Mucosa of descending colon (tissue), 3 donors: ENCODE measurements at regions not wholly inside any gene's neighbourhood (a gene's known extent, or its start where the extent isn't known, plus 50 kb on each side); places are given as distances from the start of the nearest gene placed in this dataset.

Experiments
- ATAC-seq: fragments of 200-7000 bp; cut with Tn5 transposase; one replicate; pipeline ENCODE4 v1.9.1; 2020; ENCODE audit warnings: mild to moderate bottlenecking, moderate library complexity
- DNase-seq, 3 donors: peaks; one replicate each; pipeline ENCODE4 v3.0.0-alpha.2; 2020
- H3K36me3 ChIP-seq: fragments of 200-600 bp; one replicate; pipeline ENCODE4 v1.8.0; 2021; ENCODE audit warnings: low read depth, mild to moderate bottlenecking
- H3K4me1 ChIP-seq: fragments of 200-600 bp; one replicate; pipeline ENCODE4 v1.8.0; 2021; ENCODE audit warnings: low read depth, mild to moderate bottlenecking
- H3K4me3 ChIP-seq: fragments of 200-600 bp; one replicate; pipeline ENCODE4 v1.8.0; 2021; ENCODE audit warnings: mild to moderate bottlenecking
- H3K9me3 ChIP-seq: fragments of 200-600 bp; one replicate; pipeline ENCODE4 v1.8.0; 2021; ENCODE audit warnings: mild to moderate bottlenecking
- CTCF ChIP-seq: fragments of 200-600 bp; IDR thresholded peaks from one replicate; pipeline ENCODE4 v1.8.0; 2022; ENCODE audit warnings: antibody characterized with exemption, mild to moderate bottlenecking
- intact Hi-C, 2 donors: fragments of 100-400 bp; cut with DNase I in 1 of 2; cut with micrococcal nuclease in 1 of 2; formaldehyde crosslinking; loops; one replicate each; pipeline versions ENCODE4 v1.11.0 to v1.11.1; 2022; cut with DNase I, micrococcal nuclease
- donor health status: DM: no; HTN: no; CAD: no; lungs with moderate emphysema.
- donor health status: DM: no; HTN: no; CAD: no.
- donor health status: DM: no; HTN: yes; CAD: no.

- ATAC-seq (no peak), DNase-seq (no peak)
- Histone ChIP-seq H3K4me3 (no peak overlapping the region), H3K36me3 (no peaks in the 10 kb centered on the region), H3K9me3 (no peaks in the 10 kb centered on the region), H3K4me1 (peaks cover 9% of the 10 kb centered on the region)
- TF ChIP-seq CTCF, result no peak
- intact Hi-C loops, result loop anchor here in 1 of 2 donors (10.0 kb wide), 1 partner anchor 548 kb away; no protein-coding TSS in a partner anchor
These were observed 70.0 kb downstream of the SYNE3 start for GRCh38 chr14:95446470-95446869.

- no peaks in the 10 kb centered on the region for H3K36me3 ChIP-seq
- DNase-seq, result no peak
- no peak overlapping the region for H3K4me3 ChIP-seq
- no peak for ATAC-seq
- TF ChIP-seq CTCF, result no peak
- no peaks in the 10 kb centered on the region for H3K9me3 ChIP-seq
- intact Hi-C loops, result loop anchor here in 1 of 2 donors (10.0 kb wide), 1 partner anchor 549 kb away; no protein-coding TSS in a partner anchor
- H3K4me1 ChIP-seq, result peaks cover 9% of the 10 kb centered on the region
These were observed 70.8 kb downstream of the SYNE3 start for GRCh38 chr14:95445676-95446075.

GRCh38 chr14:95445161-95445560 lies 71.3 kb downstream of the SYNE3 start:
- Histone ChIP-seq H3K36me3 (no peaks in the 10 kb centered on the region), H3K4me3 (no peak overlapping the region), H3K4me1 (peaks cover 9% of the 10 kb centered on the region), H3K9me3 (no peaks in the 10 kb centered on the region)
- no peak for ATAC-seq
- no peak for DNase-seq
- intact Hi-C loops, result loop anchor here in 1 of 2 donors (10.0 kb wide), 1 partner anchor 550 kb away; no protein-coding TSS in a partner anchor
- TF ChIP-seq CTCF, result no peak

- intact Hi-C loops, result loop anchor here (5.0 to 10.0 kb wide), 3 partner anchors 83 to 550 kb away; no protein-coding TSS in a partner anchor
- DNase-seq, result no peak
- ATAC-seq, result peak; percentile 35
- Histone ChIP-seq H3K4me3 (no peak overlapping the region), H3K4me1 (peaks cover 9% of the 10 kb centered on the region), H3K9me3 (no peaks in the 10 kb centered on the region), H3K36me3 (no peaks in the 10 kb centered on the region)
- no peak for TF ChIP-seq CTCF
These were observed 72.0 kb downstream of the SYNE3 start for GRCh38 chr14:95444132-95445129.

- H3K4me3 ChIP-seq, result no peak overlapping the region
- TF ChIP-seq CTCF, result peak; percentile 80
- no peaks in the 10 kb centered on the region for H3K9me3 ChIP-seq
- no peaks in the 10 kb centered on the region for H3K36me3 ChIP-seq
- peak; percentile 96 for ATAC-seq
- peaks cover 9% of the 10 kb centered on the region for H3K4me1 ChIP-seq
- intact Hi-C loops, result loop anchor here (5.0 to 10.0 kb wide), 3 partner anchors 85 to 552 kb away; no protein-coding TSS in a partner anchor
- peak; percentile 78 to 94 (median 87) for DNase-seq
These were observed 73.8 kb downstream of the SYNE3 start for GRCh38 chr14:95442633-95443021.
